Left cardiac atrium (tissue), 4 donors: ENCODE measurements at regions not wholly inside any gene's neighbourhood (a gene's known extent, or its start where the extent isn't known, plus 50 kb on each side); places are given as distances from the start of the nearest gene placed in this dataset.

ENCODE experiments used
- ATAC-seq, 2 donors: fragments of 200-7000 bp; cut with Tn5 transposase; one replicate each; pipeline ENCODE4 v1.9.1; 2020; ENCODE audit warnings: mild to moderate bottlenecking in 2 of 2, moderate library complexity in 2 of 2
- DNase-seq: peaks from one replicate; pipeline ENCODE4 v3.0.0-alpha.2; 2020
- intact Hi-C, 2 donors: fragments of 100-400 bp; cut with DNase I; formaldehyde crosslinking; loops; one replicate each; pipeline versions ENCODE4 v1.14.1 to v1.15.1; 2022 to 2023
- donor health status: DM: no; HTN: yes; CAD: no.
- donor health status: DM: no; HTN: yes; CAD: no; lungs with severe emphysema.
- donor health status: DM: yes; HTN: yes; CAD: no.
- donor health status: Dilated cardiomyopathy.

DNA sequence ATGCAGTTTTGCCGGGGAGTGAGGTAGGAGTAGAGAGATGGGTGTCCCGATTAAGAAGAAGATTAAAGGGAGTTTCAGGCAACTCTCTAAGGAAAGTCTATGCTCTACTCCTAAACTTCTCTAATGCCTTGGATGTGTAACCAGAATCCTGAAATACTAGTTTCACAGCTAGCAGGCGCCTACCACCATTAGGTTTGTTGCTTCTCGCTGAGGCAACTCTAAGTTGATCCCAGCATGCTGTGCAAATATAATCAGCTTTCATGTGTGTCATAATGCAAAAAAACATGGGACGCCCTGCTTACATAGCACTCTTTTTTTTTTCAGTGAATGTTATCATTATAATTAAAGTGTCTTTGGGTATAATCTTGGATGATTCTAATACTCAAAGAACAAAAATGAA lies 50.4 kb upstream of the FAM3C start:
- ATAC-seq: no peak
- no peak for DNase-seq
- intact Hi-C loops: no loop called here
